DMS153 (cell line): ENCODE measurements at regions not wholly inside any gene's neighbourhood (a gene's known extent, or its start where the extent isn't known, plus 50 kb on each side); places are given as distances from the start of the nearest gene placed in this dataset.
"Not testable (repeated sequence)": the region's sequence is repeated elsewhere in the genome, so short reads cannot be mapped to it uniquely, and the experiment has no call there.

Source experiments
- DNase-seq: peaks from one replicate; lab custom pipeline; 2025; lab: John Stamatoyannopoulos, UW

- DNase-seq = no peak
These were observed 53.5 kb upstream of the EPB41L4A start for GRCh38 chr5:112472614-112473013.

- no peak for DNase-seq
These were observed 54.9 kb upstream of the EPB41L4A start for GRCh38 chr5:112473989-112474388.

- DNase-seq = no peak
These were observed 56.8 kb upstream of the EPB41L4A start for GRCh38 chr5:112475747-112476365.

GRCh38 chr5:112479418-112479817 lies 60.3 kb upstream of the EPB41L4A start:
- no peak for DNase-seq

DNA sequence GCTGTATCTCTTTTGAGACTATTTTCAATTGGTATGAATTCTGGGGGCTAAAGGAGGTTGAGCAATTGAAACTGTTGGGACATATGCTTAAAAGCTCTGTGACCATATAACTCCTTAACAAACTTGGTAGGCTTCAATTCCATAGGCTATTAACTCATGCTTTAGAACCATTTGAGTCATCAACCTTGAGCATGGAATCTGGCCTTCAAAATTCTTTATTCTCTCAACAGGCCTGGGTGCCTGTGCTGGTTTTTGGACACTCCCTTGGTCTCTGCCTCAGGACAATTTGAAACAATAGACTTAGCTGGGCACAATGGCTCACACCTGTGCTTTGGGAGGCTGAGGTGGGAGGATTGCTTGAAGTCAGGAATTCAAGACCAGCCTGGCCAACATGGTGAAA lies 61.4 kb upstream of the EPB41L4A start:
- DNase-seq = no peak

GRCh38 chr5:112483704-112484103 lies 64.6 kb upstream of the EPB41L4A start:
- no peak for DNase-seq

DNA sequence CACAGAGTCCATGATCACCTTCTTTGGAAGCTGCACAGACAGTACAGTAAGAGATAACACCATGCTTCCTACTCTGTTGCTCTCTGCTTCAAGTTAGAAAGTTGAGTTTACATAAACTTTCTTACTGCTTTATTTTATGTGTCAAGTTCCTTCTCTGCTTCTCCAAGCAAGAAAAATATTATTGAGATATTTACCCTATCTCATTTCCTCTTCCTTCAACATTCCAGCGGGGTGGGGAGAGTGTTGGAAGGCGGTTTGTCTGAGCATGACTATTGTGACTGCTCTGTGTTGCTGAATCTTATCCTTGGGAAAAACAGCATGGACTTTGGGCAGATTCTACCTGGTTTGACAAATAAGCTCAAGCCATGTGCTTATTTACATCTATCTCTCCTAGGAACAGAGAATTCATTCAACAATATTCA lies 66.9 kb upstream of the EPB41L4A start:
- no peak for DNase-seq

- DNase-seq = no peak
These were observed 72.2 kb upstream of the EPB41L4A start for GRCh38 chr5:112491257-112491656.

DNA sequence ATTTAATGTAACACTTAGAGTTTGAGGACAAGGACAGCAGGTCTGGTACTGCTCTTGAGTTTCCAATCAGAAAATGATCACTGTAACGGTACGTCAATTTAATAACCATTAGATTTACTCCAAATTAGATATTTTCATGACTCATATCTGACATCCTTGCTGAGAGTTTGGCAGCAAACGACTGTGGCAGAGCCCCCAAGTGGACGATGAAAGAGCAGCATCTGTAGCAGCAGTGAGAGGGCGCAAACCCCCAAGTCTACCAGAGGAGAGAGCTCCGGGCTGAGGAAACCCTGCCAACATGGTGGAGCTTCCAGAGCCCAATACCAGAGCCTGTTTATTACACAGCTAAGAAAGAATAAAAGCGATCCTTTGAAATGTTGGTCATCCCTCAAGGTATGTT lies 73.2 kb upstream of the EPB41L4A start:
- DNase-seq = no peak

DNA sequence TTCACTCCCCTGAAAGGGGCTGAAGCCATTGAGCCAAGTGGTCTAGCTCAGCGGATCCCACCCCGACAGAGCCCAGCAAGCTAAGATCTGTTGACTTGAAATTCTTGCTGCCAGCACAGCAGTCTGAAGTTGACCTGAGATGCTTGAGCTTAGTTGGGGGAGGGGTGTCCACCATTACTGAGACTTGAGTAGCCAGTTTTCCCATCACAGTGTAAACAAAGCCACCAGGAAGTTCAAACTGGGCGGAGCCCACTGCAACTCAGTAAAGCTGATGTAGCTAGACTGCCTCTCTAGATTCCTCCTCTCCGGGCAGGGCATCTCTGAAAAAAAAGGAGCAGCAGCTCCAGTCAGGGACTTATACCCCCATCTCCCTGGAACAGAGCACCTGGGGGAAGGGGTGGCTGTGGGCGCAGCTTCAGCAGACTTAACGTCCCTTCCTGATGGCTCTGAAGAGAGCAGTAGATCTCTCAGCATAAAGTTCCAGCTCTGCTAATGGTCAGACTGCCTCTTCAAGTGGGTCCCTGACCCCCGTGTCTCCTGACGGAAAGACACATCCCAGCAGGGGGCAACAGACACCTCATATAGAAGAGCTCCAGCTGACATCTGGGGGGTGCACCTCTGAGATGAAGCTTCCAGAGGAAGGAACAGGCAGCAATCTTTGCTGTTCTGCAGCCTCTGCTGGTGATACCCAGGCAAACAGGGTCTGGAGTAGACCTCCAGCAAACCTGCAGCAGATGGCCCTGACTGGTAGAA lies 84.8 kb upstream of the EPB41L4A start:
- DNase-seq = not testable (repeated sequence)

GRCh38 chr5:112509097-112509496 lies 90.0 kb upstream of the EPB41L4A start:
- DNase-seq = not testable (repeated sequence)

- no peak for DNase-seq
These were observed 92.8 kb upstream of the EPB41L4A start for GRCh38 chr5:112511920-112512319.

DNA sequence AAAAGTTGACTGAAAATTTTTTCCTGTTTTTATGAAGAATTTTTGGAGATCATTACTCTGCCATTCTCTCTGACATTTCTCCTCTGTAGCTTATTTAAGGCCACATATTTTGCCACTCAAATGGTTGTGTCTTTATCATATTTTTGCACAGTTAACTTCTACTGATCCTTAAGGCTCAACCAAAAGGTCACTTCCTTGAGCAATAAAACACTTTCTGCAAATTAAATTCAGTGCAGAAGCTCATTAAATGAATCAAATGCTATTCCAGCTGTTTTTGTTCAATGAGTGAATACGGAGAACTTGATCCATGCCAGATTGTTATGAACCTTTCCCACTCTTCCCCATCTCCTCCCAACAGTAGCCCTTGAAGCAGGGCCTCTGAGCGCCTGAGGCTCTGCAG lies 93.8 kb upstream of the EPB41L4A start:
- no peak for DNase-seq

DNA sequence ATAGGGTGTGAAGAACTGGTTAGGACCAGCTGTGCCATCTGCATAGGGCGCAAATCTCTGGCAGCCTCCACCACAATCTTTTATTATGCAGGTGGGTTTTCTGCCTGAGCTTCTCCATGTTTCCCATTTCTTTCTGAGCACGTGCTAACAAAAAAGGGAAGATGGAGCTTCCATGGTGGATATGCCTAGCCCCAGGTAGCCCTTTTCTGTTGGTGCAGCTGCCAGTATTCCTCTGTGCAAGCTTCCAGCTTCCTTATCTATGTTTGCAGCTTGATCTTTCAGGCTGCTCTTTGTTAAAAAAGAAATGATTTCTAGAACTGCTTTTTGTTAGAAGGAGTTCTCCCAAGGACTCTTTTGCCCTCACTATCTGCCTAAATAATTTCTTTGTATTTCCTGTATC lies 95.0 kb upstream of the EPB41L4A start:
- no peak for DNase-seq

GRCh38 chr5:112520474-112520873 lies 101.4 kb upstream of the EPB41L4A start:
- DNase-seq = not testable (repeated sequence)

DNA sequence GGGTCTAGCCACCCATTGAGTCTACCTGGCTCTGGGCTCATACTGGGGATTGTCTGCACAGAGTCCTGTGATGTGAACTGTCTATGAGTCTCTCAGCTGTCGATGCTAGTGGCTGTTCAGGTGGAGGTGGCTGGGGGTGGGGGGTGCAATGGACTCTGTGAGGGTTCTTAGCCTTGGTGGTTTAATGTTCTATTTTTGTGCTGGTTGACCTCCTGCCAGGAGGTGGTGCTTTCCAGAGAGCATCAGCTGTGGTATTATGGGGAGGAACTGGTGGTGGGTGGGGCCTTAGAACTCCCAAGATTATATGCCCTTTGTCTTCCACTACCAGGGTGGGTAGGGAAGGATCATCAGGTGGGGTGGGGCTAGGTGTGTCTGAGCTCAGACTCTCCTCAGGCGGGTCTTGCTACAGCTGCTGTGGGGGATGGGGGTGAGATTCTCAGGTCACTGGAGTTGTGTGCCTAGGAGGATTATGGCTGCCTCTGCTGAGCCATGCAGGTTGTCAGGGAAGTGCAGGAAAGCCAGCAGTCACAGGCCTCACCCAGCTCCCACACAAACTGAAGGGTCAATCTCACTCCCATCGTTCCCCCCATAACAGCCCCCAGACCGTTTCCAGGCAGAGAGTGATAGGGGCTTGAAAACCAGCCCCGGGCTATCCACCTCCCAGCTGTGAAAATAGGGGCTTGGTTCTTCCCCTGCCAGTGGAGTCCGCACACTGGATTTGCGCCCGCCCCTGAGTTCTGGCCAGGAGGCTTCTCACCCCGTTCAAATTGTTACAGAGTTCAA lies 104.0 kb upstream of the EPB41L4A start:
- not testable (repeated sequence) for DNase-seq

DNA sequence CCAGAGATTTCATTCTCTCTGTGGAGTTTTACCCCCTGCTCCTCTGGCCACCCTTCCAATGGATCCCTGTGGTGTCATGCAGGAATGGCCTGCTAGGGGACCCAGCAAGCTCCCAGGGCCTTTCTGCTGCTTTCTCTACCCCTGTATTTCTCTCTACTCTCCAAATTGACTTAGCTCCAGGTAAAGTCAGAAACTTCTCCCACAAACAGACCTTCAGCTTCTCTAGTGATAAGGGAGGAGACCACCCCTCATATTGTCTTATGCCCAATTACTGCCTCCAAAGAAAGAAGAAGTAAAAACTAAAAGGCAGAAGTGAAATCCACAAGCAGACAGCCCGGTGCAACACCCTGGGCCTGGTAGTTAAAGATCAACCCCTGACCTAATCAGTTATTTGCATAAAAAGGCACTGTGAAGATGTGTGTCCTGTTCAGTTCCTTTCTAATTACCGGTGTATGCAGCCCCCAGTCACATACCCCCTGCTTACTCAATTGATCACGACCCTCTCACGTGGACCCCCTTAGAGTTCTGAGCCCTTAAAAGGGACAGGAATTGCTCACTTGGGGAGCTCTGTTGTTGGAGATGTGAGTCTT lies 104.7 kb upstream of the EPB41L4A start:
- not testable (repeated sequence) for DNase-seq

DNA sequence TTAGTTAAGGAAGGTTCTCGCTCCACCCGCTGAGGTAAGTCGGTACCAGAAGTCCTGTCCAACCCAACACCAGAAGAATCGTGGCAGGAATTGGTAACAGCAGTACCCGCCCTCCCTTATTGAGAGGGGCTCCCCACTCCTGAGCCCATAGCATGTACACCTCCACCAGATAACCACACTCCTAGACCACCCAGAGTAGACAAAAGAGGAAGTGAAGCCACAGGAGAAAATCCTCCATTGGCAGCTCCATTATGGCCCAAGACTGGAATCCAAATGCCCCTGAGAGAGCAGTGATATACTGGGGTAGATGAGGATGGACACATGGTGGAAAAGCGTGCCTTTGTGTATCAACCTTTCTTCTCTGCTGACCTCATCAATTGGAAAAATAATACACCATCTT lies 106.1 kb upstream of the EPB41L4A start:
- no peak for DNase-seq

DNA sequence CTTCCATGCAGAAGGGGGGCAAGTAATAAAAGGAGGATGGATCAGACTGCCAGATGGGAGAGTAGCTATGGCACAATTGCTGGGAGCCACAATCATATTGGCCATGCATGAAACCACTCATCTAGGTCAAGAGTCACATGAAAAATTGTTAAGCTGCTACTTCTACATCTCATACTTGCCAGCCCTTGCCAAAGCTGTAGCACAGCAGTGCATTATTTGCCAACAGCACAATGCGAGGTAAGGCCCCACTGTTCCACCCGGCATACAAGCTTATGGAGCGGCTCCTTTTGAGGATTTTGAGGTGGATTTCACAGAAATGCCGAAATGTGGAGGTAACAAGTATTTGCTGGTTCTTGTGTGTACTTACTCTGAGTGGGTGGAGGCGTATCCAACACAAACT lies 109.9 kb upstream of the EPB41L4A start:
- DNase-seq = no peak

DNA sequence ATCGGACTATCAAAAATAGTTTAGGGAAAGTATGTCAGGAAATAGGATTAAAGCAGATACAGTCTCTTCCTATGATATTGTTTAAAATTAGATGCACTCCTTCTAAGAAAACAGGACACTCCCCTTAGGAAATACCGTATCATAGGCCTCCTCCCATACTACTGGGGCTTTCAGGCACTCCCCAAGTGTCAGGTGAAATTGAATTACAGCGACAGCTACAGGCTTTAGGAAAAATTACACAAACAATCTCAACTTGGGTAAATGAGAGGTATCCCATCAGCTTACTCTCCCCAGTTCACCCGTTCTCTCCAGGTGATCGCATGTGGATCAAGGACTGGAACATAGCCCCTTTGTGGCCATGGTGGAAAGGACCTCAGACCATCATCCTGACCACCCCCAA lies 110.4 kb upstream of the EPB41L4A start:
- DNase-seq = peak; percentile 0

- DNase-seq = no peak
These were observed 113.7 kb upstream of the EPB41L4A start for GRCh38 chr5:112532654-112533360.

- DNase-seq = no peak
These were observed 114.3 kb upstream of the EPB41L4A start for GRCh38 chr5:112533362-112533761.
